Activated CD8-positive, alpha-beta memory T cell treated with anti-CD3 and anti-CD28 coated beads, Interleukin-2, amount 50 U/mL, for 24 hours (primary cell): ENCODE measurements at regions not wholly inside any gene's neighbourhood (a gene's known extent, or its start where the extent isn't known, plus 50 kb on each side); places are given as distances from the start of the nearest gene placed in this dataset.
"Not testable (repeated sequence)": the region's sequence is repeated elsewhere in the genome, so short reads cannot be mapped to it uniquely, and the experiment has no call there.

Experiments used
- DNase-seq: peaks from one replicate; pipeline ENCODE4 v3.0.0-alpha.2; 2020; ENCODE audit errors: extremely low read depth

GRCh38 chr6:9704989-9705388 lies 709.9 kb downstream of the TFAP2A start:
- DNase-seq: no peak

GRCh38 chr6:9702914-9703313 lies 712.0 kb downstream of the TFAP2A start:
- DNase-seq: no peak

GRCh38 chr6:9699888-9700287 lies 715.0 kb downstream of the TFAP2A start:
- DNase-seq: no peak

GRCh38 chr6:9697263-9697931 lies 717.5 kb downstream of the TFAP2A start:
- DNase-seq: no peak

- no peak for DNase-seq
Measured at GRCh38 chr6:9690388-9690787, 724.5 kb downstream of the TFAP2A start.

- DNase-seq: not testable (repeated sequence)
Measured at GRCh38 chr6:9680727-9681126, 734.1 kb downstream of the TFAP2A start.

GRCh38 chr6:9675122-9675521 lies 739.8 kb downstream of the TFAP2A start:
- DNase-seq: no peak

- no peak for DNase-seq
Measured at GRCh38 chr6:9659848-9660247, 755.0 kb downstream of the TFAP2A start.

GRCh38 chr6:9657994-9658393 lies 756.9 kb downstream of the TFAP2A start:
- no peak for DNase-seq

- no peak for DNase-seq
Measured at GRCh38 chr6:9647599-9647998, 767.3 kb downstream of the TFAP2A start.

GRCh38 chr6:9647071-9647445 lies 767.8 kb downstream of the TFAP2A start:
- no peak for DNase-seq

- DNase-seq: no peak
Measured at GRCh38 chr6:9646342-9647070, 768.4 kb downstream of the TFAP2A start.

- no peak for DNase-seq
Measured at GRCh38 chr6:9638861-9639260, 776.0 kb downstream of the TFAP2A start.

GRCh38 chr6:9634776-9635175 lies 780.1 kb downstream of the TFAP2A start:
- no peak for DNase-seq

- DNase-seq: no peak
Measured at GRCh38 chr6:9632026-9632425, 782.8 kb downstream of the TFAP2A start.

- DNase-seq: no peak
Measured at GRCh38 chr6:9628819-9629218, 786.1 kb downstream of the TFAP2A start.

GRCh38 chr6:9627916-9628315 lies 787.0 kb downstream of the TFAP2A start:
- DNase-seq: no peak

- DNase-seq: no peak
Measured at GRCh38 chr6:9623985-9624384, 790.9 kb downstream of the TFAP2A start.

GRCh38 chr6:9623228-9623832 lies 791.5 kb downstream of the TFAP2A start:
- DNase-seq: no peak

- DNase-seq: no peak
Measured at GRCh38 chr6:9621276-9621675, 793.6 kb downstream of the TFAP2A start.

- no peak for DNase-seq
Measured at GRCh38 chr6:9620687-9621086, 794.2 kb downstream of the TFAP2A start.

GRCh38 chr6:9620263-9620662 lies 794.6 kb downstream of the TFAP2A start:
- DNase-seq: no peak

GRCh38 chr6:9614778-9615177 lies 800.1 kb downstream of the TFAP2A start:
- no peak for DNase-seq
